ENCODE measurements at regions not wholly inside any gene's neighbourhood (a gene's known extent, or its start where the extent isn't known, plus 50 kb on each side); places are given as distances from the start of the nearest gene placed in this dataset.

GRCh38 chr5:4674166-4674565, 466.0 kb upstream of the ADAMTS16 start:
- TF ChIP-seq CTCF (IDR thresholded peaks at IDR 0.05) (no peak), POLR2A (IDR thresholded peaks at IDR 0.05; ENCODE audit: low read depth) (no peak), EP300 (IDR thresholded peaks at IDR 0.05) (no peak), POLR2AphosphoS5 (IDR thresholded peaks at IDR 0.05) (no peak)
